Inflammatory macrophage treated with lipopolysaccharide for 4 hours (primary cell): ENCODE measurements at regions not wholly inside any gene's neighbourhood (a gene's known extent, or its start where the extent isn't known, plus 50 kb on each side); places are given as distances from the start of the nearest gene placed in this dataset.

Experiments used
- DNase-seq: peaks from one replicate; pipeline ENCODE4 v3.0.0-alpha.2; 2020

GRCh38 chr1:61028136-61028535 lies 54.2 kb upstream of the NFIA start:
- no peak for DNase-seq

GRCh38 chr1:61018068-61018467 lies 64.3 kb upstream of the NFIA start:
- peak; percentile 76 for DNase-seq

GRCh38 chr1:61017651-61018050 lies 64.7 kb upstream of the NFIA start:
- DNase-seq: peak; percentile 64

GRCh38 chr1:61013946-61014667 lies 68.3 kb upstream of the NFIA start:
- DNase-seq: no peak

- no peak for DNase-seq
These were observed 69.0 kb upstream of the NFIA start for GRCh38 chr1:61013189-61013945.

- no peak for DNase-seq
These were observed 70.0 kb upstream of the NFIA start for GRCh38 chr1:61012341-61012761.

- DNase-seq: no peak
These were observed 70.6 kb upstream of the NFIA start for GRCh38 chr1:61011561-61012263.

GRCh38 chr1:61007534-61008364 lies 74.6 kb upstream of the NFIA start:
- no peak for DNase-seq

GRCh38 chr1:61005614-61006580 lies 76.5 kb upstream of the NFIA start:
- DNase-seq: peak; percentile 35

GRCh38 chr1:61004262-61005003 lies 77.9 kb upstream of the NFIA start:
- DNase-seq: peak; percentile 67

GRCh38 chr1:61000327-61000726 lies 82.0 kb upstream of the NFIA start:
- DNase-seq: no peak

GRCh38 chr1:60998786-60999185 lies 83.6 kb upstream of the NFIA start:
- DNase-seq: no peak

- no peak for DNase-seq
These were observed 87.4 kb upstream of the NFIA start for GRCh38 chr1:60994828-60995492.

- no peak for DNase-seq
These were observed 88.0 kb upstream of the NFIA start for GRCh38 chr1:60994369-60994768.

GRCh38 chr1:60992165-60992564 lies 90.2 kb upstream of the NFIA start:
- DNase-seq: no peak

- DNase-seq: no peak
These were observed 91.7 kb upstream of the NFIA start for GRCh38 chr1:60990714-60991090.

GRCh38 chr1:60989749-60990713 lies 92.3 kb upstream of the NFIA start:
- peak; percentile 29 for DNase-seq

- no peak for DNase-seq
These were observed 93.5 kb upstream of the NFIA start for GRCh38 chr1:60988891-60989290.

GRCh38 chr1:60987904-60988303 lies 94.5 kb upstream of the NFIA start:
- no peak for DNase-seq
